NCI-H2029 (cell line): ENCODE measurements at regions not wholly inside any gene's neighbourhood (a gene's known extent, or its start where the extent isn't known, plus 50 kb on each side); places are given as distances from the start of the nearest gene placed in this dataset.
"Not testable (repeated sequence)": the region's sequence is repeated elsewhere in the genome, so short reads cannot be mapped to it uniquely, and the experiment has no call there.

ENCODE experiments used
- DNase-seq: peaks from one replicate; lab custom pipeline; 2025; lab: John Stamatoyannopoulos, UW

GRCh38 chr3:72028307-72028706, 243.4 kb upstream of the PROK2 start:
- not testable (repeated sequence) for DNase-seq

GRCh38 chr3:72027728-72028127, 242.8 kb upstream of the PROK2 start:
- DNase-seq, result not testable (repeated sequence)

- no peak for DNase-seq
Observed at GRCh38 chr3:72022027-72022426, 237.1 kb upstream of the PROK2 start.

GRCh38 chr3:72021531-72021930, 236.6 kb upstream of the PROK2 start:
- DNase-seq, result no peak

GRCh38 chr3:72018343-72018984, 233.5 kb upstream of the PROK2 start:
- DNase-seq, result no peak

- DNase-seq, result no peak
Observed at GRCh38 chr3:72017935-72018334, 233.0 kb upstream of the PROK2 start.

GRCh38 chr3:72017311-72017710, 232.4 kb upstream of the PROK2 start:
- DNase-seq, result no peak

GRCh38 chr3:72015463-72015862, 230.5 kb upstream of the PROK2 start:
- DNase-seq, result no peak

GRCh38 chr3:72013084-72013483, 228.1 kb upstream of the PROK2 start:
- no peak for DNase-seq

- no peak for DNase-seq
Observed at GRCh38 chr3:72012363-72012762, 227.4 kb upstream of the PROK2 start.

- no peak for DNase-seq
Observed at GRCh38 chr3:72011485-72011884, 226.5 kb upstream of the PROK2 start.

- no peak for DNase-seq
Observed at GRCh38 chr3:72009851-72010443, 225.0 kb upstream of the PROK2 start.

GRCh38 chr3:72008226-72008996, 223.5 kb upstream of the PROK2 start:
- DNase-seq, result no peak

GRCh38 chr3:72006631-72007556, 221.9 kb upstream of the PROK2 start:
- no peak for DNase-seq

- DNase-seq, result no peak
Observed at GRCh38 chr3:72004749-72005292, 219.9 kb upstream of the PROK2 start.

GRCh38 chr3:72003936-72004335, 219.0 kb upstream of the PROK2 start:
- no peak for DNase-seq

- no peak for DNase-seq
Observed at GRCh38 chr3:72001758-72002157, 216.8 kb upstream of the PROK2 start.

GRCh38 chr3:71998995-71999673, 214.2 kb upstream of the PROK2 start:
- DNase-seq, result no peak

GRCh38 chr3:71997066-71997653, 212.2 kb upstream of the PROK2 start:
- no peak for DNase-seq

- DNase-seq, result no peak
Observed at GRCh38 chr3:71994906-71995305, 210.0 kb upstream of the PROK2 start.

- DNase-seq, result no peak
Observed at GRCh38 chr3:71994203-71994602, 209.3 kb upstream of the PROK2 start.
